NB4 (cell line): ENCODE measurements at regions not wholly inside any gene's neighbourhood (a gene's known extent, or its start where the extent isn't known, plus 50 kb on each side); places are given as distances from the start of the nearest gene placed in this dataset.

Experiments
- MYC ChIP-seq: IDR thresholded peaks from 2 replicates; pipeline ENCODE4 v1.6.1; 2011; ENCODE audit warnings: low read depth, low read length
- POLR2A ChIP-seq: IDR thresholded peaks from 2 replicates; pipeline ENCODE4 v1.6.1; 2011; ENCODE audit warnings: mild to moderate bottlenecking; ENCODE audit not compliant: insufficient read length; ENCODE audit errors: extremely low read depth
- TF ChIP-seq, protein P1 (sequence below): IDR thresholded peaks from one replicate; pipeline ENCODE4 v1.5.1; 2012; ENCODE audit warnings: low read depth, low read length
- TF ChIP-seq, protein P2 (sequence below): IDR thresholded peaks from 2 replicates; pipeline ENCODE4 v1.6.1; 2011; ENCODE audit warnings: low read depth, low read length

DNA sequence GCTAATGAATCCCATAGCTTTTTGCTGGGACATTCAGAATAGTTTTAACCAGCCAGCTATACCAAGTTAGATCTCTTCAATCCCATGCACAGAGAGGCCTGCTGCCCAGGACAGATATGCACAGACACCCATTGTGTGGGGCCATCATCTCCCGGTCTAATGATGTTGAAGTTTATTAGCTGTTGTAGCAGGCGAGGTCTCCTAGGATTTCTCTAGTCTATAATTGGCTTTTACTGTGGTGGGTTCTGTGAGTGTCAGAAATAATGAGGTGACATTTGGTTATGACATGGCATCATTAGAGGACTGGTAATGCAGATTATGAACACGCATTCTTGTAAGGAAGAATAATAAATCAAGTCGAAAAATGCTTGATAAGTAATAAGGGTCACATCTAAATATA, 81.4 kb upstream of the PLPP4 start:
- TF ChIP-seq, protein P1, sequence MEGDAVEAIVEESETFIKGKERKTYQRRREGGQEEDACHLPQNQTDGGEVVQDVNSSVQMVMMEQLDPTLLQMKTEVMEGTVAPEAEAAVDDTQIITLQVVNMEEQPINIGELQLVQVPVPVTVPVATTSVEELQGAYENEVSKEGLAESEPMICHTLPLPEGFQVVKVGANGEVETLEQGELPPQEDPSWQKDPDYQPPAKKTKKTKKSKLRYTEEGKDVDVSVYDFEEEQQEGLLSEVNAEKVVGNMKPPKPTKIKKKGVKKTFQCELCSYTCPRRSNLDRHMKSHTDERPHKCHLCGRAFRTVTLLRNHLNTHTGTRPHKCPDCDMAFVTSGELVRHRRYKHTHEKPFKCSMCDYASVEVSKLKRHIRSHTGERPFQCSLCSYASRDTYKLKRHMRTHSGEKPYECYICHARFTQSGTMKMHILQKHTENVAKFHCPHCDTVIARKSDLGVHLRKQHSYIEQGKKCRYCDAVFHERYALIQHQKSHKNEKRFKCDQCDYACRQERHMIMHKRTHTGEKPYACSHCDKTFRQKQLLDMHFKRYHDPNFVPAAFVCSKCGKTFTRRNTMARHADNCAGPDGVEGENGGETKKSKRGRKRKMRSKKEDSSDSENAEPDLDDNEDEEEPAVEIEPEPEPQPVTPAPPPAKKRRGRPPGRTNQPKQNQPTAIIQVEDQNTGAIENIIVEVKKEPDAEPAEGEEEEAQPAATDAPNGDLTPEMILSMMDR = no peak
- TF ChIP-seq MYC = no peak
- TF ChIP-seq POLR2A = no peak
- TF ChIP-seq, protein P2, sequence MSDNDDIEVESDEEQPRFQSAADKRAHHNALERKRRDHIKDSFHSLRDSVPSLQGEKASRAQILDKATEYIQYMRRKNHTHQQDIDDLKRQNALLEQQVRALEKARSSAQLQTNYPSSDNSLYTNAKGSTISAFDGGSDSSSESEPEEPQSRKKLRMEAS = no peak
